Spinal cord (tissue), 9 donors: ENCODE measurements at regions not wholly inside any gene's neighbourhood (a gene's known extent, or its start where the extent isn't known, plus 50 kb on each side); places are given as distances from the start of the nearest gene placed in this dataset.

Experiments
- DNase-seq, 6 donors: peaks; one replicate each; pipeline versions ENCODE4 v3.0.0 to v3.0.0-alpha.2; 2013 to 2015; ENCODE audit warnings: low spot score in 6 of 6, low read depth in 4 of 6
- H3K27ac ChIP-seq: one replicate; pipeline ENCODE4 v1.5.1; 2013; ENCODE audit warnings: low read depth, low read length, control low read depth
- H3K27me3 ChIP-seq: one replicate; pipeline ENCODE4 v1.6.1; 2013; ENCODE audit warnings: low read length; ENCODE audit not compliant: control insufficient read depth, insufficient read depth
- H3K36me3 ChIP-seq: one replicate; pipeline ENCODE4 v1.6.1; 2013; ENCODE audit warnings: low read length; ENCODE audit not compliant: control insufficient read depth, insufficient read depth
- H3K4me1 ChIP-seq: one replicate; pipeline ENCODE4 v1.6.1; 2013; ENCODE audit warnings: low read length; ENCODE audit not compliant: control insufficient read depth, insufficient read depth
- H3K4me3 ChIP-seq: one replicate; pipeline ENCODE4 v1.5.1; 2013; ENCODE audit warnings: low read depth, low read length, control low read depth
- H3K9me3 ChIP-seq: one replicate; pipeline ENCODE4 v1.6.1; 2013; ENCODE audit warnings: low read length; ENCODE audit not compliant: control insufficient read depth, insufficient read depth
- WGBS: methylation state at CpG from one replicate; pipeline ENCODE4 v1.1.5; 2013; ENCODE audit warnings: missing lambda C conversion rate; ENCODE audit not compliant: insufficient coverage; 5-methylcytosine and 5-hydroxymethylcytosine counted together
- donor health status: healthy.

DNA sequence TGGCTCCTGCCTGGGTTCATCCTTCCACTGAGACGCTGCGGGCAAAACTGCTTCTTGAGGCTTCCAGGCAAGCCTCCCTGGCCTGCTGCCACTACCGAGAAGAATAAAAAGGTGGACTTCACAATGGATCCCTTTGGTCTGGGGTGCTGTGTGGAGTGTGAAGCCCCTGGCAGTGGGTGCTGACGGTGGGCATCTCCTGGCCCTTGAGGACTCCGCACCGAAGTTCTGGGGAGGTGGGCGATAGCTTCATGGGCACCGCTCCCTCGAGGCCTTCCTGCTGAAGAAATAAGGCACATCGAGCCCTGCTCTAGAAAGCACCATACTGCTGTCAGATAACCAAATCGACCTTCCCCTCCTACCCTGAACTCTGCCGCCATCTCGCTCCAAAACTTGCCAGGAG, 106.6 kb upstream of the CTBP2 start:
- Histone ChIP-seq H3K4me1 (no peaks in the 10 kb centered on the region), H3K9me3 (no peaks in the 10 kb centered on the region), H3K4me3 (no peak overlapping the region), H3K27ac (no peak overlapping the region), H3K27me3 (no peaks in the 10 kb centered on the region), H3K36me3 (no peaks in the 10 kb centered on the region)
- no peak for DNase-seq
- 87% methylated on average over 12 of the region's 13 CpGs for WGBS

DNA sequence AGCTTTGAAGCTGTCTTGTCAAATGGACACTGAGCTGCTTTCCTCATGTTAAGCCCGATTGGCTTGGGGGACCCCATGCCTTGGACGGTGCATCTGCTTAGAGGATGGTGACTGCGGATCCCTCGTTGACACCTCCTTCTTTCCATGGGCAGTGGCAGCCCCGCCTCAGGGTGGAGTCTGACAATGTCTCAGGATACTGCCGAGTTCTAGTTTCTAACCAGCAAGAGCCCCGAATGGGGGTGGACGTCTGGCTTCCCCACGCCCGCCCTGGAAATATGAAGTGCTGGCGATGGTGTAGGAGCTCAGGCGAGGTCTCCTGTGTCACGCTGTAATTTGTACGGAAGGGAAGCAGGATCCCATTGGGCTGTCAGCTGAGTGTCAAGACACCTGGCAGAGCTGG, 106.2 kb upstream of the CTBP2 start:
- Histone ChIP-seq H3K9me3 (no peaks in the 10 kb centered on the region), H3K27ac (no peak overlapping the region), H3K4me3 (no peak overlapping the region), H3K27me3 (no peaks in the 10 kb centered on the region), H3K36me3 (no peaks in the 10 kb centered on the region), H3K4me1 (no peaks in the 10 kb centered on the region)
- WGBS: 87% methylated on average over 14 of the region's 14 CpGs
- no peak for DNase-seq

DNA sequence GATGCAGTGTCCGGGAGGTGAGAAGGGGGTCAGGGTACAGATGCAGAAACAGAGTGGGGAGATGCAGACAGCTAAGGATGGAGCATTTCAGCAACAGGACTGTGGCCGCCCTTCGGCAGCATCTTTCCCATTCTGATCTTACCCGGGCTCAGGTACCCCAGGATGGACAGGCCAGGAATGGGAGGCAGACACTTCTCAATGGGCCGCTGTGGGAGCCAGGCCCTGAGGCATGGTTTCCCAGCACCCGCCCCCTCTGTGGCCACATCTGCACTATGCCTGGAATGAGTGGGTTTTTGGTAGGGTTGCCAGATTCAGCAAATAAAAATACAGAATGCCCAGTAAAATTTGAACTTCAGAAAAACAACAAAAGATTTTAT, 105.2 kb upstream of the CTBP2 start:
- DNase-seq: no peak
- 92% methylated on average over 5 of the region's 6 CpGs for WGBS
- Histone ChIP-seq H3K9me3 (no peaks in the 10 kb centered on the region), H3K27me3 (no peaks in the 10 kb centered on the region), H3K4me3 (no peak overlapping the region), H3K27ac (no peak overlapping the region), H3K36me3 (no peaks in the 10 kb centered on the region), H3K4me1 (no peaks in the 10 kb centered on the region)

DNA sequence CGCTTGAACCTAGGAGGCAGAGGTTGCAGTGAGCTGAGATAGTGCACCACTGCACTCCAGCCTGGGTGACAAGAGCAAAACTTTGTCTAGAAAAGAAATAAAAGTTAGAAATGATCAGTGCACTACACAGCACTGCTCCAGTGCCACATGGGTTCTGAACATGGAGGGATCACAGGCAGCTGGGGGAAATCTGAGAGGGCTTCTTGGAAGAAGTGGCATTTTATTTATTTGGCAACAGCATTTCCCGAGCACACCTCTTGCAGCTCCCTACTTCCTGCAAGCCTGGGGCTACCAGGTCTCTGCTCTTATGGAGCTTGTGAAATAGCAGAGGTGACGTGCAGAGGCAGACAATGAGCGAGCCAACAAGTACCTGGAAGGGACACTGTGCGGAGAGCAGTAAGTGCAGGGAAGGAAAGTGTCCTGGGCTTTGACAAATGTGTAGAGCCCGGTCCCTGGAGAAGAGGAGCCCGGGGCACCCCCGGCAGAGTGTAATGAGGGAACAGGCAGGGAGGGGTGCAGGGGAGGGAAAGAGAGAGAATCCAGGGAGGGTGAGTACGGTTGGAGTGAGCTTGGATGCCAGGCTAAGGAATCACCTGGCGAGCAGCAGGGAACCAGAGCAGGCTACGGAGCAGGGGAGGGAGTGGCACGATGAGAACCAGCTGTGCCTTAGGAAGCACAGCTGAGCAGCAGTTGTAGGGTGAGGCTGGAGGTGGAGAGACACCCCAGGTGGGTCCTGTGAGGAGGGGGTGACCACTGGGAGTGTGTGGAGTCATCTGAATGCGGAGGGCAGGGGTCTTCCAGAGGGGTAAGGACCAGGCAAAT, 104.6 kb upstream of the CTBP2 start:
- H3K4me3 ChIP-seq: no peak overlapping the region

DNA sequence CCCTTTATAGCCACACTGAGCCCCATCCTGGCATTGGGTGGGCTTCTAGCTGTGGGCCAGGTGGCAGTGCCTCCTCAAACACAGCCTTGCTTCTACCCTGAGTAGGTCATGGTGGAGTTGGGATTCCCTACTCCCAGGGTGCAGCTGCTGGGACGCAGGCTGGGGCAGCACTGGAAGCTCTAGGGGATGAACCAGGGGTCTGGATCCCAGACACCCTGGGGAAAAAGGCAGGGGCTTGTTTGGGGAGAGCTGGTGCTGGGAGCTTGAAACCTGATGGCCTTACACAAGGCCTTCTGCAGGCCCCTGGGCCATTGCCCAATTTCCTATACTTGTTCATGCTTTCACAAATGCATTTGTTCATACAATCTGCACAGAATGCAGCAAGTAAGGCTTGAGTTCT, 103.7 kb upstream of the CTBP2 start:
- Histone ChIP-seq H3K27me3 (no peaks in the 10 kb centered on the region), H3K4me1 (no peaks in the 10 kb centered on the region), H3K36me3 (no peaks in the 10 kb centered on the region), H3K4me3 (no peak overlapping the region), H3K9me3 (no peaks in the 10 kb centered on the region), H3K27ac (no peak overlapping the region)
- DNase-seq: no peak
- WGBS: 100% methylated on average over 1 of the region's 1 CpG

More for the DNA sequence above, 104.6 kb upstream of the CTBP2 start:
- H3K27ac ChIP-seq: no peak overlapping the region
- no peaks in the 10 kb centered on the region for H3K27me3 ChIP-seq
- WGBS: 77% methylated on average over 12 of the region's 13 CpGs
- no peaks in the 10 kb centered on the region for H3K36me3 ChIP-seq
- DNase-seq: no peak
- no peaks in the 10 kb centered on the region for H3K9me3 ChIP-seq
- H3K4me1 ChIP-seq: no peaks in the 10 kb centered on the region

DNA sequence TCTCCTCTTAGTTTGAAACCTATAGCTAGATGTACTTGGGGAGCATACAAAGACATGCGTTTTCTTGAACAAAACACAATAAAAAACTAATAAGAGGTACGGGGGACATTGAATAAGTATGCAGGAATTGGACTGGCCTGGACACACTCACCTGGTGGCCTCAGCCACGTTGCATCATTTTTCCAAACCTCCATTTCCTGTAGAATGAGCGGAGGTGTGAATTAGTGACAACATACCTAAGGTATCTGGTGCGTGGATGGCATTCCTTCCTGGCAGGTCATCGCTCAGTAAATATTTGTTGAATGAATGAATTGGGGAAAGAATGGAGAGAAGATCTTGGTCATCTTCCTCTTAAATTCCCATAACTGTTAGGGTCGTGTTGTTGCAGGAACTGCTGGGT, 103.2 kb upstream of the CTBP2 start:
- Histone ChIP-seq H3K27me3 (no peaks in the 10 kb centered on the region), H3K4me1 (no peaks in the 10 kb centered on the region), H3K9me3 (no peaks in the 10 kb centered on the region), H3K4me3 (no peak overlapping the region), H3K27ac (no peak overlapping the region), H3K36me3 (no peaks in the 10 kb centered on the region)
- DNase-seq: no peak
- 100% methylated on average over 2 of the region's 7 CpGs for WGBS

DNA sequence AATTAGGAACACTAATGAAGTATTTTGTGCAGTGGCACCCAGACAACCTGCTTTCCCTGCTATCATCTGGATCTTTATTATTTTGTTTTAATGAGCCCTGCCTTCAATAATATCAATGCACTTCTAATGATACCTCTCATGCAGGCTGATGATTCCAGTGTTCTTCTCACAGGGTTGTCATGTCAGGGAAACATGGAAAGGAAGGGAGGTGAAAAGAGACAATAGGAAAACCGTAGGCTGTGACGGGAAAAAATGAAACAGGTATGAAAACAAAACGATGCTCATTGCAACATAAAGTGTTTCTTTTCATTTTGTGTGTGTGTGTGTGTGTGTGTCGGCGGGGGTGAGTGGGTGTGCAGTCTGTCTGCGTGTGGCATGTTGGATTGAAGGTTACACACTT, 102.6 kb upstream of the CTBP2 start:
- no peaks in the 10 kb centered on the region for H3K27me3 ChIP-seq
- no peaks in the 10 kb centered on the region for H3K9me3 ChIP-seq
- H3K4me1 ChIP-seq: no peaks in the 10 kb centered on the region
- H3K4me3 ChIP-seq: no peak overlapping the region
- no peaks in the 10 kb centered on the region for H3K36me3 ChIP-seq
- DNase-seq: peak in 1 of 6 donors; percentile 9
- 92% methylated on average over 4 of the region's 6 CpGs for WGBS
- H3K27ac ChIP-seq: no peak overlapping the region

DNA sequence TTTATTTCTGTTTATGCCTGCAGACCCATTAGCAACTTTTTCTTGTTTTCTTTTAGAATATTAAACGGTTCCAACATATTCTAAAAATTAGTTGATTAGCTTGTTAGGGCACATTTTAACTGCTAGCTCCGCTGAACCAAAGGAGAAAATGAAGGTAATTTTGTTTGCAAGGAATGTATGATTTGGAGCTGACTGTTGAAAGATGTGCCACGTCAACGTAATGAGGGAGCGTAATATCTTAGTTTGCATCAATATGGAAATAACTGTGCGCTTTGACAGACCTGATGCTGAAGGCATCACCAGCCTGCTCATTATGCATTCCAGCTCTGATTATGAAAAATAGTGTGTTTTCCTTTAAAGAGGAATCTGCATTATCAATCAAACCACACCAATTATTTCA, 102.0 kb upstream of the CTBP2 start:
- Histone ChIP-seq H3K27ac (no peak overlapping the region), H3K4me1 (no peaks in the 10 kb centered on the region), H3K4me3 (no peak overlapping the region), H3K27me3 (no peaks in the 10 kb centered on the region), H3K36me3 (no peaks in the 10 kb centered on the region), H3K9me3 (no peaks in the 10 kb centered on the region)
- peak in 1 of 6 donors; percentile 51 for DNase-seq
- 93% methylated on average over 3 of the region's 6 CpGs for WGBS

DNA sequence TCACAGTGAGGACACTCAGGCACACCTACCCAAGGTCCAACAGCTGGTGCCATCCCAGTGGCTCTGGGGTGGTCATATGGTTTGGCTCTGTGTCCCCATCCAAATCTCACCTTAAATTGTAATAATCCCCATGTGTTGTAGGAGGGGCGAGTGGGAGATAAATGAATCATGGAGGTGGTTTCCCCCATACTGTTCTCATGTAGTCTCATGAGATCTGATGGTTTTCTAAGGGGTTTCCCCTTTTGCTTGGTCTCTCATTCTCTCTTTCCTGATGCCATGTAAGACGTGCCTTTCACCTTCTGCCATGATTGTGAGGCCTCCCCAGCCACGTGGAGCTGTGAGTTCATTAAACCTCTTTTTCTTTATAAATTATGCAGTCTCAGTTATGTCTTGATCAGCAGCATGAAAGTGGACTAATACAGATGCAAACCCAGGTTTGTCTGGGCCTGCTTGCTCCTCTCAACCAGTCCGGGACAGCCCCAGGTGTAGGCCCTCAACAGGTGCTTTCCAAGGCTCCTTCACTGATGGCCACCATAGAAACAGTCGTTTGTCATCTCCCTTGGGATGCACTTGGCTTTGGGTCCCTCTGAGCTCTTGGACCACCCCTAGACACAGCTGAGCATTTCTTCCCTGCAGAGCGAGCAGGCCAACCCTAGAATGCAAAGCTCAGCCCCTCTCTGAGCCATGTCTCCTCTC, 101.3 kb upstream of the CTBP2 start:
- Histone ChIP-seq H3K4me1 (no peaks in the 10 kb centered on the region), H3K27ac (no peak overlapping the region), H3K4me3 (no peak overlapping the region), H3K36me3 (no peaks in the 10 kb centered on the region), H3K27me3 (no peaks in the 10 kb centered on the region), H3K9me3 (no peaks in the 10 kb centered on the region)
- 87% methylated on average over 3 of the region's 6 CpGs for WGBS
- no peak for DNase-seq

DNA sequence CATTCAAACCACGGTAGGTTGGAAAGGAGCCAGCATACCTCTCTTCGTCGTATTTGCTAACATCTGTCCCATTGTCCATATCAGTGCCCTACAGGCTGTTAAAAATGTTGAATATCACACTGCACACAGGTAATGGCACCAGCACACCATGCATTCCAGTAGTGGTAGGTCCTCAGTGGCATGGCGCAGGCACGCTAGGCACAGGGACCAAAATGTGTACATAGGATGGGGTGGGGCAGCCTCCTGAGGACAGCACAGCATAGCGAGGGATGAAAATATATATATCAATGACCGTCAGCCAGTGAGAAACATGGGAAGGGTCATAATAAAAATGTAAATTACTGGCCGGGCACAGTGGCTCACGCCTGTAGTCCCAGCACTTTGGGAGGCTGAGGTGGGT, 99.9 kb upstream of the CTBP2 start:
- no peak overlapping the region for H3K4me3 ChIP-seq
- DNase-seq: no peak
- H3K4me1 ChIP-seq: no peaks in the 10 kb centered on the region
- H3K36me3 ChIP-seq: no peaks in the 10 kb centered on the region
- H3K27me3 ChIP-seq: no peaks in the 10 kb centered on the region
- 98% methylated on average over 6 of the region's 9 CpGs for WGBS
- H3K27ac ChIP-seq: no peak overlapping the region
- H3K9me3 ChIP-seq: no peaks in the 10 kb centered on the region
